ENCODE measurements at regions not wholly inside any gene's neighbourhood (a gene's known extent, or its start where the extent isn't known, plus 50 kb on each side); places are given as distances from the start of the nearest gene placed in this dataset.

DNA sequence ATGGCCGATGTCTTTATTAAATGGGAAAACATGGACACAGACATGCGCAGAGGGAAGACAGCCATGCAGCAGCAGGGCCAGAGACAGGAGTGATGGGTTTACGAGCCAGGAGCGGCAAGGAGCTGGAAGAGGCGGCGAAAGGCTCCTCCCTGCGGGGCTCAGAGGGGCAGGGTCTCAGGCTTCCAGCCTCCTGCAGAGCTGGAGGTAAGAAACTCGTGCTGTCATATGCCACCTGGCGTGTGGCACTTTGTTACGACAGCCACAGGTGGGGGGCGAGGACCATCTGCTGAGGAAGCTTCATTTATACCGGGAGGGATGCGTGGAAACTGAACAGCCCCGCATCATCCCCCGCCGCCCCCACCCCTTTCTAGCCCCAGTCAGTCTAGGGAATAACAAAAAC, 52.0 kb upstream of the SPACA7 start:
- TF ChIP-seq, protein P1, sequence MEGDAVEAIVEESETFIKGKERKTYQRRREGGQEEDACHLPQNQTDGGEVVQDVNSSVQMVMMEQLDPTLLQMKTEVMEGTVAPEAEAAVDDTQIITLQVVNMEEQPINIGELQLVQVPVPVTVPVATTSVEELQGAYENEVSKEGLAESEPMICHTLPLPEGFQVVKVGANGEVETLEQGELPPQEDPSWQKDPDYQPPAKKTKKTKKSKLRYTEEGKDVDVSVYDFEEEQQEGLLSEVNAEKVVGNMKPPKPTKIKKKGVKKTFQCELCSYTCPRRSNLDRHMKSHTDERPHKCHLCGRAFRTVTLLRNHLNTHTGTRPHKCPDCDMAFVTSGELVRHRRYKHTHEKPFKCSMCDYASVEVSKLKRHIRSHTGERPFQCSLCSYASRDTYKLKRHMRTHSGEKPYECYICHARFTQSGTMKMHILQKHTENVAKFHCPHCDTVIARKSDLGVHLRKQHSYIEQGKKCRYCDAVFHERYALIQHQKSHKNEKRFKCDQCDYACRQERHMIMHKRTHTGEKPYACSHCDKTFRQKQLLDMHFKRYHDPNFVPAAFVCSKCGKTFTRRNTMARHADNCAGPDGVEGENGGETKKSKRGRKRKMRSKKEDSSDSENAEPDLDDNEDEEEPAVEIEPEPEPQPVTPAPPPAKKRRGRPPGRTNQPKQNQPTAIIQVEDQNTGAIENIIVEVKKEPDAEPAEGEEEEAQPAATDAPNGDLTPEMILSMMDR (IDR thresholded peaks at IDR 0.05) = no peak
- no peak for TF ChIP-seq POLR2A (IDR thresholded peaks at IDR 0.05)

All from thyroid gland (tissue), 4 donors.